DMS79 (cell line): ENCODE measurements at regions not wholly inside any gene's neighbourhood (a gene's known extent, or its start where the extent isn't known, plus 50 kb on each side); places are given as distances from the start of the nearest gene placed in this dataset.
A peak's percentile ranks its signal among the peaks of the same experiment; 100 is the strongest.
"Not testable (repeated sequence)": the region's sequence is repeated elsewhere in the genome, so short reads cannot be mapped to it uniquely, and the experiment has no call there.

Experiments used
- DNase-seq: peaks from one replicate; lab custom pipeline; 2025; lab: John Stamatoyannopoulos, UW

DNA sequence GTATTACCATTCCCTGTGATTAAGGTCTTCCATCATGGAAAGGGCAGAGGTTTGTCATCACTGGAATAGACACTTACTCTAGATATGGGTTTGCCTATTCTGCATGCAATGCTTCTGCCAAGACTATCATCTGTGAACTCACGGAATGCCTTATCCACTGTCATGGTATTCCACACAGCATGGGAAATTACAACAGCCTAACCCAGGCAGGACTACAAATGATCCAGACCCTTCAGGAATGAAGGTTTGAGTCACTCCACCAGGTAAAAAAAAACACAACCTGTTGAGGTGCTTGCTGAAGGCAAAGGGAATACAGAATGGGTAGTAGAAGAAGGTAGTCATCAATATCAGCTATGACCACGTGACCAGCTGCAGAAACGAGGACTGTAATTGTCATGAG lies 89.0 kb upstream of the RANBP6 start:
- DNase-seq = not testable (repeated sequence)

GRCh38 chr9:6103911-6104310 lies 88.5 kb upstream of the RANBP6 start:
- DNase-seq = not testable (repeated sequence)

DNA sequence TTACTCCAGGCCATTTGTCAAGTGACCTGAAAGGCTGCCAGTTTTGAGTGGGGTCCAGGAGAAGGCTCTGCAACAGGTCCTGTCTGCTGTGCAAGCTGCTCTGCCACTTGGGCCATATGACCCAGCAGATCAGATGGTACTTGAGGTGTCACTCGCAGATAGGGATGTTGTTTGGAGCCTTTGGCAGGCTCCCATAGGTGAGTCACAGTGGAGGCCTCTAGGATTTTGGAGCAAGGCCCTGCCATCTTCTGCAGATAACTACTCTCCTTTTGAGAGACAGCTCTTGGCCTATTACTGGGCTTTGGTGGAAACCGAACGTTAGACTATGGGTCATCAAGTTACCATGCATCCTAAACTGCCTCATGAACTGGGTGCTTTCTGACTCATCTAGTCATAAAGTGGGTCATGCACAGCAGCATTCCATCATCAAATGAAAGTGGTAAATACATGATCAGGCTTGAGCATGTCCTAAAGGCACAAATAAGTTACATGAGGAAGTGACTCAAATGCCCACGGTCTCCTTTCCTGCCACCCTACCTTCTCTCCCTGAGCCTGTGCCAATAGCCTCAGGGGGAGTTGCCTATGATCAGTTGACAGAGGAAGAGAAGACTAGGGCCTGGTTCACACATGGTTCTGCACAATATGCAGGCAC lies 87.0 kb upstream of the RANBP6 start:
- not testable (repeated sequence) for DNase-seq

GRCh38 chr9:6101725-6102124 lies 86.3 kb upstream of the RANBP6 start:
- DNase-seq = not testable (repeated sequence)

DNA sequence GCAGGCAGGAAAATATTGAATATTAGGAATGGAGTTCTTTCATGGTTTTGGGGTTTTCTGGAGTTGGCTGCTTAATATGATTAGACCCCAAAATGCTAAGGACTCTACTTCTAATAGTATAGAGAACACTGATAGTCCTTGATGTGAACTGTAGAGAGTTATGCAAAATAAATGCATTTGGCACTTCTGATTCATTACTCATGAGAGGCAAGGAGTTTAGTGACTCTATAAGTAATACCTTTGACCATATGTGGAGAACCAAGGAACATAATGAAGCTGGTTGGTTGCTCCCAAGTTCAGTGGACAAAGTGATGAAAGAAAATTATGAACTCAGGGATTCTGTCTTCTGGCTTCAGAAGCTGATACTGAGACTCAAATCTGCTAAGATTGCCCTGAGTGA lies 83.9 kb upstream of the RANBP6 start:
- not testable (repeated sequence) for DNase-seq

- DNase-seq = no peak
Measured at GRCh38 chr9:6098431-6098830, 83.0 kb upstream of the RANBP6 start.

- no peak for DNase-seq
Measured at GRCh38 chr9:6096821-6097220, 81.4 kb upstream of the RANBP6 start.

- no peak for DNase-seq
Measured at GRCh38 chr9:6090277-6091210, 75.1 kb upstream of the RANBP6 start.

DNA sequence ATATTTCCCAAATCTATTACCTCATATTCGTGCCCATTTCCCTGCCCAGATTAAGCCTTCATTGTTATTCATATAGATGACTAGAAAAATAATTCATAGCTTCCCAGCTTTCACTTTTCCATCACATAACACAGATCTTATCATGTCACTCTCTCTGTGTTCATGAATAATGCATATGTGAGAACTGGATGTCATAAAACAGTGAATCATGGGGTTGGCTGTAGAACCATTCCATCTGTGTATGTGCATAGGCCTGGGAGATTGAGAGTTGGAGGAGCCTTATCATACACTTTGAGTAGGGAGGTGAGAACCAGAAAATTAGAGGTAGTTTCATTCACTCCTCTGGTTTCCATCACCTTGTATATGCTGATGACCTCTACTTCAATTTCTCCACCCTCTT lies 73.9 kb upstream of the RANBP6 start:
- no peak for DNase-seq

DNA sequence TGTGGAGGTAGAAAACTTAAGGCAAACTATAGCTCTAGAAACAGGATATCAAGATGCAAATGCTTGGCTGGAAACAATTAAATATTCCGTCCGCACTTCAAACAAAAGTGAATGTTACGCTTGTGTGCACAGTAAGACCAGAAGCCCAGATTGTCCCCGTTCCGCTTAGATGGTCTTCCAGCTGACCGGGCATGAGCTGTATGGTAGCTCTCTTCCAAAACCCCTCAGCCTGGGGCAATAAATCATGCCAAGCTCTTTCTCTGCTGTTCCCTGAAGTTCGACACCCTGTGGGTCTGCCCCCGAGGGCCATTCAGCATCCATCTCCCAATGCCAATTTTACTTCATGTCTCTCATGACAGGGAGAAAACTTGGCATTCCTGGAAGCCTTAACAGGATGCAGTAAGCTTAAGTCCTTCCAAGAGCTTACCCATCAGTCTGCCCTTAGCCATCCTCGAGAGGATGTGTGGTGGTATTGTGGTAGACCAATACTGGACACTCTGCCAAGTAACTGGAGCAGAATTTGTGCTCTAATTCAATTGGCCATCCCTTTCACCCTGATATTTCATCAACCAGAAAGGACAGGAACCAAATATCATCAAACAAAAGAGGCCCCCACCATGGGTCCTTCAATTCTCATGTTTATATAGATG lies 70.7 kb upstream of the RANBP6 start:
- DNase-seq = no peak

DNA sequence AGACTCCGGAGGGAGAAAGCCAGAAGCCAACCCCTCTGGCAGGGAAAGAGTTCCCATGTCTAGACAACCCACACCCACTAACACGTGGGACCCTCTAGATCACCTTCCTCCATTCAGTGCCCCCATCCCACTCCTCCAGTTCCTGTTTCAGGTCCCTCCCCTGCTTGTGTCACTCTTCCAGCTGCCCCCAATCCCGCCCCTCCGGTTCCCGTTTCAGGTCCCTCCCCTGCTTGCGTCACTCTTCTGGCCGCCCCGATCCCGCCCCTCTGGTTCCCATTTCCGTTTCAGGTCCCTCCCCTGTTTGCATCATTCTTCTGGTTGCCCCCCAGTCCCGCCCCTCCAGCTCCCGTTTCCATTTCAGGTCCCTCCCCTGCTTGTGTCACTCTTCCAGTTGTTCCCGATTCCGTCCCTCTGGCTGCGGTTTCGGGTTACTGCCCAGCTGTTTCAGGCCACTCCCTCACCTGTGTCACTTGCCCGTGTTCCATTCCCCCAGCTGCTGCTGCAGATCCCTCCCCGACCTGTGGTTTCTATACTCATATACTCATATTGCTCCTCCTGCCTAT lies 64.8 kb upstream of the RANBP6 start:
- DNase-seq = peak; percentile 93

- no peak for DNase-seq
Measured at GRCh38 chr9:6079386-6079785, 64.0 kb upstream of the RANBP6 start.

GRCh38 chr9:6078382-6079105 lies 63.1 kb upstream of the RANBP6 start:
- DNase-seq = no peak

DNA sequence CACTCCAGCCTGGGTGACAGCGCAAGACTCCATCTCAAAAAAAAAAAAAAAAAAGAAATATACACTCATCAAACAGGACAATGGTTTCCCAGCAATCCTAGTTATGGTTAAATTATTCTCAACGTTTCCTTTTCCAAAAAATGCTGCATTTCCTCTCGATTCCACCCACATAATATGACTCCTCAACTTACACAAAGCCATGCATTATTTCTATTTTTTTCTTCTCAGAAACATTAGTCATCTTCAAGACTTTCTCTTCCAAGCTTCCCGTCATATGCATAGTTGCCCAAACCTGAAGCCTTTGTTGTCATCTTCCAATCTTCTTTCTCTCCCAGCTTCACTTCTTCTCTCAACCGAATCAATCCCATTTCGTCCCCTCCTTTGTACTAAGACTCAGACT lies 61.4 kb upstream of the RANBP6 start:
- no peak for DNase-seq

- no peak for DNase-seq
Measured at GRCh38 chr9:6073731-6074130, 58.3 kb upstream of the RANBP6 start.

DNA sequence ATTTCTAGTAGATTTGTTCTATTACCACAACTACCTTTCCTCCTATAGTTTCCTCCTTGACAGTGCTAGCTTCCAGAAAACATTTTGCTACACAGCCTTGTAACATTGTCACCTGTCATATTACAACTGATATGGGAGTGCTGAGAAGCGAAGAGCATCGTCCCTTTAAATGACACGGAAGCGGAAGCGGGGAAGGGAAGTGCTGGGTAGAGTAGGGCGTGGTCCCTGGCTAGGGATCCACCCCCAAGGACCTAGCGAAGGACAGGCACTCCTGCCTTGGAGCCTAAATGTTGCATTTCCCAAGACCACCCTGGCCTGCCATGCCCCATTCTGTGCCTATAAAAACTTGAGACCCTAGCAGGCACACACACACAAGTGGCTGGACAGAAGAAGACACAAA lies 57.4 kb upstream of the RANBP6 start:
- DNase-seq = no peak

- no peak for DNase-seq
Measured at GRCh38 chr9:6072453-6072852, 57.0 kb upstream of the RANBP6 start.

GRCh38 chr9:6068983-6069382 lies 53.6 kb upstream of the RANBP6 start:
- DNase-seq = no peak

- no peak for DNase-seq
Measured at GRCh38 chr9:6067426-6067825, 52.0 kb upstream of the RANBP6 start.
